RWPE2 (cell line): ENCODE measurements at regions not wholly inside any gene's neighbourhood (a gene's known extent, or its start where the extent isn't known, plus 50 kb on each side); places are given as distances from the start of the nearest gene placed in this dataset.
"Not testable (repeated sequence)": the region's sequence is repeated elsewhere in the genome, so short reads cannot be mapped to it uniquely, and the experiment has no call there.

Experiments
- ATAC-seq: fragments of 200-7000 bp; cut with Tn5 transposase; 3 replicates; pipeline ENCODE4 v1.9.1; 2021; ENCODE audit warnings: low read depth
- DNase-seq: peaks from one replicate; pipeline ENCODE4 v3.0.0-alpha.2; 2020; ENCODE audit warnings: low spot score
- H3K27ac ChIP-seq: fragments of 450-650 bp; 2 replicates; pipeline ENCODE4 v1.5.1; 2017; ENCODE audit warnings: mild to moderate bottlenecking; ENCODE audit not compliant: poor library complexity, severe bottlenecking
- H3K27me3 ChIP-seq: fragments of 250-450 bp; sonication (Bioruptor Pico); 2 replicates; pipeline ENCODE4 v1.5.1; 2021; ENCODE audit warnings: mild to moderate bottlenecking, moderate library complexity; ENCODE audit not compliant: insufficient read depth, poor library complexity, severe bottlenecking
- H3K36me3 ChIP-seq: fragments of 250-450 bp; sonication (Bioruptor Pico); 2 replicates; pipeline ENCODE4 v1.5.1; 2020; ENCODE audit warnings: low read depth, mild to moderate bottlenecking, moderate library complexity
- H3K4me1 ChIP-seq: fragments of 250-450 bp; sonication (Bioruptor Pico); 2 replicates; pipeline ENCODE4 v1.5.1; 2021; ENCODE audit warnings: mild to moderate bottlenecking, moderate library complexity; ENCODE audit not compliant: insufficient read depth, poor library complexity, severe bottlenecking
- H3K4me3 ChIP-seq: fragments of 250-450 bp; sonication (Bioruptor Pico); 2 replicates; pipeline ENCODE4 v1.5.1; 2021; ENCODE audit warnings: mild to moderate bottlenecking, moderate library complexity; ENCODE audit not compliant: severe bottlenecking
- H3K9me3 ChIP-seq: fragments of 250-450 bp; sonication (Bioruptor Pico); 2 replicates; pipeline ENCODE4 v1.5.1; 2021; ENCODE audit warnings: mild to moderate bottlenecking, moderate library complexity; ENCODE audit not compliant: severe bottlenecking
- CTCF ChIP-seq: fragments of 450-650 bp; IDR thresholded peaks from one replicate; pipeline ENCODE4 v1.5.1; 2017; ENCODE audit warnings: mild to moderate bottlenecking, moderate library complexity; ENCODE audit not compliant: poor library complexity, severe bottlenecking

DNA sequence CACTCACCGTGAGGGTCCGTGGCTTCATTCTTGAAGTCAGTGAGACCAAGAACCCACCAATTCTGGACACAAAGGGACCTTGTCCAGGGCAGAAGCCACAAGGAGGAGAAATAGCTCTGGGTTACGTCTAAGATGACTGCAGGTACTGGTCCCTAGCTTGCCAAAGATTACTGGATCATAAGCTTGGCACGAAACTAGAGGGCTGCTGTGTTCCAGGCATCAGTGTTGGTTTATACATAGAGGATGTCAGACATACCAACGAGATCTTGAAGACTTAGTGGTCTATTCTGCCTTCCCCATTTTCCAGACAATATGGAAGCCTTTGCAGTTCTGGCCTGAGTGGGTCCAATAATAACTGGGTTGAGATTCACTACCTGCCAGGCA lies 175.7 kb downstream of the TBX18 start:
- no peaks in the 10 kb centered on the region for H3K4me1 ChIP-seq
- no peak for ATAC-seq
- no peaks in the 10 kb centered on the region for H3K27me3 ChIP-seq
- no peak for TF ChIP-seq CTCF
- no peak overlapping the region for H3K27ac ChIP-seq
- no peaks in the 10 kb centered on the region for H3K9me3 ChIP-seq
- no peak for DNase-seq
- no peaks in the 10 kb centered on the region for H3K36me3 ChIP-seq
- no peak overlapping the region for H3K4me3 ChIP-seq

DNA sequence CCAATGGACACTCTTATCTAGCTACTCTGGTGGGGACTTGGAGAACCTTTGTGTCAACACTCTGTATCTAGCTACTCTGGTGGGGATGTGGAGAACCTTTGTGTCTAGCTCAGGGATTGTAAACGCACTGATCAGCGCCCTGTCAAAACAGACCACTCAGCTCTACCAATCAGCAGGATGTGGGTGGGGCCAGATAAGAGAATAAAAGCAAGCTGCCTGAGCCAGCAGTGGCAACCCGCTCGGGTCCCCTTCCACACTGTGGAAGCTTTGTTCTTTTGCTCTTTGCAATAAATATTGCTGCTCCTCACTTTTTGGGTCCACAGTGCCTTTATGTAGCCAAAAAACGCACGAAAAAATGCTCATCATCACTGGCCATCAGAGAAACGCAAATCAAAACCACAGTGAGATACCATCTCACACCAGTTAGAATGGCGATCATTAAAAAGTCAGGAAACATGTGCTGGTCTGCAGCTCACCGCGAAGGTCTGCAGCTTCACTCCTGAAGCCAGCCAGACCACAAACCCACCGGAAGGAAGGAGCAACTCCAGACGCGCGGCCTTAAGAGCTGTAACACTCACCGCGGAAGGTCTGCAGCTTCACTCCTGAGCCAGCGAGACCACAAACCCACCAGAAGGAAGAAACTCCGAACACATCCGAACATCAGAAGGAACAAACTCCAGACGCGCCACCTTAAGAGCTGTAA lies 176.3 kb downstream of the TBX18 start:
- not testable (repeated sequence) for H3K9me3 ChIP-seq, H3K4me1 ChIP-seq, H3K36me3 ChIP-seq, H3K27ac ChIP-seq, ATAC-seq, DNase-seq, H3K4me3 ChIP-seq, H3K27me3 ChIP-seq

- H3K27ac ChIP-seq, H3K9me3 ChIP-seq: not testable (repeated sequence)
Observed at GRCh38 chr6:84587202-84587940, 177.0 kb downstream of the TBX18 start.

GRCh38 chr6:84583784-84584183 lies 180.6 kb downstream of the TBX18 start:
- no peak for ATAC-seq
- peaks cover 10% of the 10 kb centered on the region for H3K4me1 ChIP-seq
- no peak for DNase-seq
- no peaks in the 10 kb centered on the region for H3K36me3 ChIP-seq
- H3K4me3 ChIP-seq: no peak overlapping the region
- no peaks in the 10 kb centered on the region for H3K27me3 ChIP-seq
- no peak overlapping the region for H3K27ac ChIP-seq
- TF ChIP-seq CTCF: no peak
- no peaks in the 10 kb centered on the region for H3K9me3 ChIP-seq

More at GRCh38 chr6:84587202-84587940, 177.0 kb downstream of the TBX18 start:
- H3K4me3 ChIP-seq, H3K4me1 ChIP-seq, DNase-seq, ATAC-seq, H3K27me3 ChIP-seq, H3K36me3 ChIP-seq: not testable (repeated sequence)

GRCh38 chr6:84582997-84583396 lies 181.4 kb downstream of the TBX18 start:
- TF ChIP-seq CTCF: no peak

More at GRCh38 chr6:84582997-84583396, 181.4 kb downstream of the TBX18 start:
- no peak overlapping the region for H3K4me3 ChIP-seq
- H3K9me3 ChIP-seq: no peaks in the 10 kb centered on the region
- DNase-seq (no peak), ATAC-seq (peak; percentile 38; the same call in 1 of the 3 replicates)
- peaks cover 10% of the 10 kb centered on the region for H3K4me1 ChIP-seq
- no peak overlapping the region for H3K27ac ChIP-seq
- no peaks in the 10 kb centered on the region for H3K36me3 ChIP-seq
- H3K27me3 ChIP-seq: no peaks in the 10 kb centered on the region
